ENCODE measurements at regions not wholly inside any gene's neighbourhood (a gene's known extent, or its start where the extent isn't known, plus 50 kb on each side); places are given as distances from the start of the nearest gene placed in this dataset.

DNA sequence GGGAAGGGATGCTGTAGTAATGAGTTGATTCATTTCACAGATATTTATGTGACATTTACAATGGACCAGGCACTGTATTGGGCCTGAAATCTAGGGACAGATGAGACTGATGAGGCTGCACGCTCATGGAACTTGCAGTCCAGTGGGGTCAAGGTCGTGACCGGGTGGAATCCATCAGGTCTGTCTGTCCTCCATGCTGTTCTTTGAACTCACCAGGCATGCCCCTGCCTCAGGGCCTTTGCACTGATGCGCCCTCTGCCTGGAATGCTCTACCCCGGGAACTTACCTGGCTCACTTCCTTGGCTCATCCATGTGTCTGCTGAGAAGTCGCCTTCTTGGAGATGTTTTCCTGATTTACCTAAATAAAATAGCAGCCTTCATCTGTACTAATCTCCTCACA lies 200.1 kb downstream of the VRK1 start:
- no peak overlapping the region for H3K4ac ChIP-seq (ENCODE audit: low read depth, low read length)
- H3K14ac ChIP-seq (ENCODE audit: low read length) = no peak overlapping the region
- H2BK12ac ChIP-seq (ENCODE audit: low read length) = no peak overlapping the region

DNA sequence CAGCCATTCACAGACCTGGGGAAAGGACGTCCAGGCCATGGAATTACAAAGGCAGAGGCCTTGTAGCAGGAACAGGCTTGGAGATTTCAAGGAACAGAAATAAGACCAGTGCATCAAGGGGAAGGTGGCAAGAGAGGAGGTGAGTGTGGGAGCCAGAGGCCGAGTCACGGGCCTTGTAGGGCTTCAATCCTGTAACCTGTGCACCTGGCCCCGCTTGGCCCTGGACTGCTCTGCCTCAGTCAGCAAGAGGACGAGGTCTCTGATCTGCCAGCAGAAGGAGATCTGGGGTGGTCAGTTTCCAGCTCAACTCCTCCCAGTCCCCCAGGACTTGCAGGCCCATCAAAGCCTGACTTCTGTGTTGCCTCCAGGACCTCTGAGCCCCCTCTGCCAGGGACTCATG lies 200.8 kb downstream of the VRK1 start:
- Histone ChIP-seq H3K27me3 (ENCODE audit: insufficient read depth, low read length) (no peaks in the 10 kb centered on the region), H3K9me3 (ENCODE audit: insufficient read depth, low read depth, low read length) (no peaks in the 10 kb centered on the region), H2BK5ac (ENCODE audit: low read depth, low read length, poor library complexity) (no peak overlapping the region), H3K4me1 (ENCODE audit: control insufficient read depth in 1 of 2, insufficient read depth in 2 of 2, low read length in 2 of 2) (no peaks in the 10 kb centered on the region), H3K79me1 (ENCODE audit: low read length) (no peaks in the 10 kb centered on the region), H3K4me3 (ENCODE audit: low read depth, low read length) (no peak overlapping the region), H2AK5ac (ENCODE audit: low read length) (no peak overlapping the region), H3K4ac (ENCODE audit: low read depth, low read length) (no peak overlapping the region), H4K8ac (ENCODE audit: low read depth, low read length) (no peak overlapping the region), H2AFZ (ENCODE audit: insufficient read depth, low read length, poor library complexity) (no peak overlapping the region), H3K23ac (ENCODE audit: low read length) (no peak overlapping the region), H3K36me3 (ENCODE audit: control insufficient read depth in 1 of 2, insufficient read depth in 2 of 2, low read length in 2 of 2) (no peaks in the 10 kb centered on the region), H2BK120ac (ENCODE audit: insufficient read depth, low read length, poor library complexity) (no peak overlapping the region), H2BK12ac (ENCODE audit: low read length) (no peak overlapping the region), H3K27ac (ENCODE audit: low read depth, low read length) (no peak overlapping the region), H3K18ac (ENCODE audit: low read length) (no peak overlapping the region), H3K79me2 (ENCODE audit: control insufficient read depth, insufficient read depth, low read length, poor library complexity) (no peaks in the 10 kb centered on the region), H4K12ac (ENCODE audit: low read depth, low read length) (no peak overlapping the region), H3K4me2 (ENCODE audit: low read length) (no peak overlapping the region), H3K9ac (ENCODE audit: low read length) (no peak overlapping the region), H3K14ac (ENCODE audit: low read length) (no peak overlapping the region), H4K91ac (ENCODE audit: low read depth, low read length) (no peak overlapping the region)
- no peak for DNase-seq
- WGBS (ENCODE audit: extremely low coverage, insufficient coverage, insufficient read length) = no CpG with 5 or more reads among the region's 5 CpGs

More for the DNA sequence above, 200.1 kb downstream of the VRK1 start:
- Histone ChIP-seq H3K36me3 (ENCODE audit: control insufficient read depth in 1 of 2, insufficient read depth in 2 of 2, low read length in 2 of 2) (no peaks in the 10 kb centered on the region), H3K27me3 (ENCODE audit: insufficient read depth, low read length) (no peaks in the 10 kb centered on the region), H3K23ac (ENCODE audit: low read length) (no peak overlapping the region), H3K4me3 (ENCODE audit: low read depth, low read length) (no peak overlapping the region), H3K79me2 (ENCODE audit: control insufficient read depth, insufficient read depth, low read length, poor library complexity) (no peaks in the 10 kb centered on the region), H4K91ac (ENCODE audit: low read depth, low read length) (no peak overlapping the region), H4K8ac (ENCODE audit: low read depth, low read length) (no peak overlapping the region), H2BK5ac (ENCODE audit: low read depth, low read length, poor library complexity) (no peak overlapping the region), H2BK120ac (ENCODE audit: insufficient read depth, low read length, poor library complexity) (no peak overlapping the region), H3K9me3 (ENCODE audit: insufficient read depth, low read depth, low read length) (no peaks in the 10 kb centered on the region), H2AFZ (ENCODE audit: insufficient read depth, low read length, poor library complexity) (no peak overlapping the region), H3K4me2 (ENCODE audit: low read length) (no peak overlapping the region), H3K27ac (ENCODE audit: low read depth, low read length) (no peak overlapping the region), H2AK5ac (ENCODE audit: low read length) (no peak overlapping the region), H3K9ac (ENCODE audit: low read length) (no peak overlapping the region), H3K79me1 (ENCODE audit: low read length) (no peaks in the 10 kb centered on the region), H4K12ac (ENCODE audit: low read depth, low read length) (no peak overlapping the region), H3K18ac (ENCODE audit: low read length) (no peak overlapping the region), H3K4me1 (ENCODE audit: control insufficient read depth in 1 of 2, insufficient read depth in 2 of 2, low read length in 2 of 2) (no peaks in the 10 kb centered on the region)
- no peak for DNase-seq
- WGBS (ENCODE audit: extremely low coverage, insufficient coverage, insufficient read length) = no CpG with 5 or more reads among the region's 6 CpGs

DNA sequence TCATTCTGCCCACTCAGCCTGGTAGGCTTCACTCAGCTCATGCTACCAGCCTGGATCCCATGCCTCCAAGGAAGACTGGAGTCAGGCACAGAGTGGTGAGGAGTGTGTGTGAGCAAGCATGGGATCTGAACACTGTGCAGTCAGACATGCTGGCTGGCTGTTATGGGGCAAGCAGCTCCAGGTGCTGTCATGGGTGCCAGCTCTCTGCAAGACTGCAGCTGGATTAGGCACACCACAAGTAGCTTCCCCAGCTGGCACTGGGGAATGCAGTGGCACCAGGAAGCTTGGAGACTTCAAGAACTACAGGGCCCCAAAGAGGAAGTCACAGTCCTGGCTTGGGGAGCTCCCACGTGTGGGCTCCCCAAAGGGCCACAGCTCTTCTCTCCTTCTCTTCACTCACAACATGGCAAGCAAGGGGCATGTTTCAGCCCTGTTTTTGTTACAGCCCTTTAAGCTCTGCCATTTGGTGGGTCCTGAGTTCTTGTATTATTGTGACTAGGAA lies 202.5 kb downstream of the VRK1 start:
- Histone ChIP-seq H3K27ac (ENCODE audit: low read depth, low read length) (no peak overlapping the region), H3K79me2 (ENCODE audit: control insufficient read depth, insufficient read depth, low read length, poor library complexity) (no peaks in the 10 kb centered on the region), H3K9ac (ENCODE audit: low read length) (no peak overlapping the region), H2BK5ac (ENCODE audit: low read depth, low read length, poor library complexity) (no peak overlapping the region), H2BK12ac (ENCODE audit: low read length) (no peak overlapping the region), H2AK5ac (ENCODE audit: low read length) (no peak overlapping the region), H3K79me1 (ENCODE audit: low read length) (no peaks in the 10 kb centered on the region), H3K9me3 (ENCODE audit: insufficient read depth, low read depth, low read length) (no peaks in the 10 kb centered on the region), H3K4ac (ENCODE audit: low read depth, low read length) (no peak overlapping the region), H4K8ac (ENCODE audit: low read depth, low read length) (no peak overlapping the region), H4K91ac (ENCODE audit: low read depth, low read length) (no peak overlapping the region), H2AFZ (ENCODE audit: insufficient read depth, low read length, poor library complexity) (no peak overlapping the region), H3K27me3 (ENCODE audit: insufficient read depth, low read length) (no peaks in the 10 kb centered on the region), H3K4me3 (ENCODE audit: low read depth, low read length) (no peak overlapping the region), H4K12ac (ENCODE audit: low read depth, low read length) (no peak overlapping the region), H3K18ac (ENCODE audit: low read length) (no peak overlapping the region), H3K23ac (ENCODE audit: low read length) (no peak overlapping the region), H3K4me2 (ENCODE audit: low read length) (no peak overlapping the region), H3K36me3 (ENCODE audit: control insufficient read depth in 1 of 2, insufficient read depth in 2 of 2, low read length in 2 of 2) (no peaks in the 10 kb centered on the region), H3K14ac (ENCODE audit: low read length) (no peak overlapping the region), H3K4me1 (ENCODE audit: control insufficient read depth in 1 of 2, insufficient read depth in 2 of 2, low read length in 2 of 2) (no peaks in the 10 kb centered on the region), H2BK120ac (ENCODE audit: insufficient read depth, low read length, poor library complexity) (no peak overlapping the region)
- no peak for DNase-seq
- no CpG with 5 or more reads among the region's 1 CpG for WGBS (ENCODE audit: extremely low coverage, insufficient coverage, insufficient read length)

DNA sequence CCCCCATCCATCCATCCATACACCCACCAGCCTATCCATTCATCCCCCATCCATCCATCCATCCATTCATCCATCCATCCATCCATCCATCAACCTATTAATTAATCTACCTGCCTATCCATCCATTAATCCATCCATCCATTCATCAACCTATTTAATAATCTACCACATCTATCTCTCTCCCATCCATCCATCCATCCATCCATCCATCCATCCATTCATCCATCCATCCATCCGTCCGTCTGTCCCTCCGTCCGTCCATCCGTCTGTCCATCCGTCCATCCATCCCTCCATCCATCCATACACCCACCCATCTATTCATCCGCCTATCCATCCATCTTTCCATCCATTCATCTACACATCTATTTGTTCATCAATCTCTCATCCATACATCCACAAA lies 205.3 kb downstream of the VRK1 start:
- Histone ChIP-seq H3K14ac (ENCODE audit: low read length) (no peak overlapping the region), H3K79me1 (ENCODE audit: low read length) (no peaks in the 10 kb centered on the region), H2AK5ac (ENCODE audit: low read length) (no peak overlapping the region), H3K4ac (ENCODE audit: low read depth, low read length) (no peak overlapping the region), H3K18ac (ENCODE audit: low read length) (no peak overlapping the region), H3K4me1 (ENCODE audit: control insufficient read depth in 1 of 2, insufficient read depth in 2 of 2, low read length in 2 of 2) (no peaks in the 10 kb centered on the region), H3K4me2 (ENCODE audit: low read length) (no peak overlapping the region), H2BK12ac (ENCODE audit: low read length) (no peak overlapping the region), H3K9me3 (ENCODE audit: insufficient read depth, low read depth, low read length) (peaks cover 5% of the 10 kb centered on the region), H3K36me3 (ENCODE audit: control insufficient read depth in 1 of 2, insufficient read depth in 2 of 2, low read length in 2 of 2) (no peaks in the 10 kb centered on the region), H4K91ac (ENCODE audit: low read depth, low read length) (no peak overlapping the region), H2AFZ (ENCODE audit: insufficient read depth, low read length, poor library complexity) (no peak overlapping the region), H3K27me3 (ENCODE audit: insufficient read depth, low read length) (no peaks in the 10 kb centered on the region), H4K12ac (ENCODE audit: low read depth, low read length) (no peak overlapping the region), H2BK120ac (ENCODE audit: insufficient read depth, low read length, poor library complexity) (no peak overlapping the region), H2BK5ac (ENCODE audit: low read depth, low read length, poor library complexity) (no peak overlapping the region), H3K27ac (ENCODE audit: low read depth, low read length) (no peak overlapping the region), H3K23ac (ENCODE audit: low read length) (no peak overlapping the region), H3K9ac (ENCODE audit: low read length) (no peak overlapping the region), H3K79me2 (ENCODE audit: control insufficient read depth, insufficient read depth, low read length, poor library complexity) (no peaks in the 10 kb centered on the region), H4K8ac (ENCODE audit: low read depth, low read length) (no peak overlapping the region), H3K4me3 (ENCODE audit: low read depth, low read length) (no peak overlapping the region)
- WGBS (ENCODE audit: extremely low coverage, insufficient coverage, insufficient read length) = 99% methylated on average over 7 of the region's 7 CpGs
- DNase-seq = no peak
